ENCODE measurements at regions not wholly inside any gene's neighbourhood (a gene's known extent, or its start where the extent isn't known, plus 50 kb on each side); places are given as distances from the start of the nearest gene placed in this dataset.

- TF ChIP-seq CTCF (IDR thresholded peaks at IDR 0.05; ENCODE audit: poor library complexity, severe bottlenecking) = no peak
- no peak for TF ChIP-seq POLR2AphosphoS5 (IDR thresholded peaks at IDR 0.05)
- TF ChIP-seq REST (IDR thresholded peaks at IDR 0.05; ENCODE audit: borderline replicate concordance) = no peak
- no peak for TF ChIP-seq EZH2 (IDR thresholded peaks at IDR 0.05; ENCODE audit: borderline replicate concordance, insufficient read depth, low read length, poor library complexity, severe bottlenecking)
- no peak for TF ChIP-seq TAF1 (IDR thresholded peaks at IDR 0.05; ENCODE audit: low read depth)
Measured at GRCh38 chr11:128052912-128053641, 534.3 kb downstream of the ETS1 start.
